ENCODE measurements at regions not wholly inside any gene's neighbourhood (a gene's known extent, or its start where the extent isn't known, plus 50 kb on each side); places are given as distances from the start of the nearest gene placed in this dataset.

DNA sequence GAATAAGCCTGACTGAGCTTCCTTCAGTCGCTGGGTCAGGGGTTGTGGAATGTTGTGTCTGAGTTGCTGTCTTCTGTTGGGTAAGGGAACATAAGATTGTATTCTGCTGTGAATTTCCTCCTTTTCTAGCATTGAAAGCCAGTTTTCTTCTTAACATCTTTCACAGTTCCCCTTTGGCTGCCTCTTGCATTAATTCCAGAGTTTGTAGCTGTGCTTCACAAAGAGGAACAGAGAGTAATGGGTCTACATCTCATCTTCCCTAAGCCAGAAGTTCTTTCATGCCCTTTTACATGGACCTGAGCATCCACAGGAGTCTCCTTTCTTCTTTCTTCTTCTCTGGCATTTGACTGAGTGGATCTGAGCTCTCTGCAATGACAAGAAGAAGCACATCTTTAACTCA is 686.8 kb downstream of the KCTD16 start:
- TF ChIP-seq, protein P1, sequence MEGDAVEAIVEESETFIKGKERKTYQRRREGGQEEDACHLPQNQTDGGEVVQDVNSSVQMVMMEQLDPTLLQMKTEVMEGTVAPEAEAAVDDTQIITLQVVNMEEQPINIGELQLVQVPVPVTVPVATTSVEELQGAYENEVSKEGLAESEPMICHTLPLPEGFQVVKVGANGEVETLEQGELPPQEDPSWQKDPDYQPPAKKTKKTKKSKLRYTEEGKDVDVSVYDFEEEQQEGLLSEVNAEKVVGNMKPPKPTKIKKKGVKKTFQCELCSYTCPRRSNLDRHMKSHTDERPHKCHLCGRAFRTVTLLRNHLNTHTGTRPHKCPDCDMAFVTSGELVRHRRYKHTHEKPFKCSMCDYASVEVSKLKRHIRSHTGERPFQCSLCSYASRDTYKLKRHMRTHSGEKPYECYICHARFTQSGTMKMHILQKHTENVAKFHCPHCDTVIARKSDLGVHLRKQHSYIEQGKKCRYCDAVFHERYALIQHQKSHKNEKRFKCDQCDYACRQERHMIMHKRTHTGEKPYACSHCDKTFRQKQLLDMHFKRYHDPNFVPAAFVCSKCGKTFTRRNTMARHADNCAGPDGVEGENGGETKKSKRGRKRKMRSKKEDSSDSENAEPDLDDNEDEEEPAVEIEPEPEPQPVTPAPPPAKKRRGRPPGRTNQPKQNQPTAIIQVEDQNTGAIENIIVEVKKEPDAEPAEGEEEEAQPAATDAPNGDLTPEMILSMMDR (IDR thresholded peaks at IDR 0.05; ENCODE audit: low read depth, low read length, missing control alignments) = no peak
- H3K4me3 ChIP-seq (replicated peaks; ENCODE audit: low read depth, low read length) = no peak overlapping the region
- DNase-seq (ENCODE audit: extremely low read depth, low read depth) = no peak

DNA sequence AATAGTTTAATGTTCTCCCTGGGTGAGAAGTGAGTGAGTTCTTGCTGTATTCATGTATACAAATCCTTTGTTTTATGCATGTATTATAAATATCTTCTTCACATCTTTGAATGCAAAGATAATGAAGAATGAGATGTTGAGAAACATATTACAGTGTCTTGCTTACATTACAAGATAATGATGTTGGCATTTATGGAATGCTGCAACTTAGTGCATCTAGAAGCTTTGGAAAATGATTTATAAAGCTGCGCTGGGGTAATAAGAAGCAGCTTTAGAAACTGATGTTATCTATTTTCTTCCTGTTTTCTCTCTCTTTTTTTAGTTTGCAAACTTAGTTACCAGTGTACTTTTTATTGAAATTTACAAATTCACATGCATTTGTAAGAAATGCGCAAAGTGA is 673.4 kb downstream of the KCTD16 start:
- H3K4me3 ChIP-seq (replicated peaks; ENCODE audit: low read depth, low read length) = no peak overlapping the region
- TF ChIP-seq, protein P1 (IDR thresholded peaks at IDR 0.05; ENCODE audit: low read depth, low read length, missing control alignments) = no peak
- DNase-seq (ENCODE audit: extremely low read depth, low read depth) = no peak

DNA sequence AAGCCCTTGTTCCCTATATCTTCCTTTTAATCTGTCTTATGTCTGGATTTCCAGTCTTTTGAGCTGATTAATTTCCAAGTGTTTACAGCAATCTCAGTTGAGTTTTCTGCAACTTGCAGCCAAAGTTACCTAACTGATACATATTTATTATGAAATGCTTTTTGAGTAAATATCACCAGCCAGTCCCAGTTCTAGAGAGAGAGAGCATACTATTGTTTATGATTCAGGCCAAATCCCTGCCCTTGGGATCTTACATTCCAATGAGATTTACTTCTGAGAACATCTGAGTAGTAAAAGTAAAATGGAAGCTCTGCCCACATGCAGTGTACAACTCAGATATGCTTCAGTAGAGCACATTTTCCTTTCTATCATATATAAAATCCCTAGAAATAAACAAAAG is 661.7 kb downstream of the KCTD16 start:
- TF ChIP-seq, protein P1 (IDR thresholded peaks at IDR 0.05; ENCODE audit: low read depth, low read length, missing control alignments) = no peak
- no peak for DNase-seq (ENCODE audit: extremely low read depth, low read depth)
- H3K4me3 ChIP-seq (replicated peaks; ENCODE audit: low read depth, low read length) = no peak overlapping the region

DNA sequence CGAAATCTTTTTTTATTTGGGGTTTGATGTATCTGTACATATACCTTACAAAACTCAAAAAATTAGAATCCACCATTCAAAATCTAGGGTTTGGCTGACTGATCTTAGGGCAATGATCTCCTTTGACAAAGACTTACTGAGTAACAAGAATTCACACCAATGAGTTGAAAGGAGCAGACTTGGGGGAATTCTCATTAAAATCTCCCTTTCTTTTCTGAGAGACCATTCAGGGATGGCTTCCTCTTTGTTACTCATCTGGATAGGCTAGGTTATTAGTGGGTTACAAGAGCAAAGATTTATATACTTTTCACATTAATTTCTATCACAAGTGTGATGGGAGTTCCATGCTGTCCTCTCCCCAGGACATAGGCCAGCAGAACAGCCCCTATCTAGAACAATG is 661.0 kb downstream of the KCTD16 start:
- DNase-seq (ENCODE audit: extremely low read depth, low read depth) = no peak
- H3K4me3 ChIP-seq (replicated peaks; ENCODE audit: low read depth, low read length) = no peak overlapping the region
- TF ChIP-seq, protein P1 (IDR thresholded peaks at IDR 0.05; ENCODE audit: low read depth, low read length, missing control alignments) = no peak

DNA sequence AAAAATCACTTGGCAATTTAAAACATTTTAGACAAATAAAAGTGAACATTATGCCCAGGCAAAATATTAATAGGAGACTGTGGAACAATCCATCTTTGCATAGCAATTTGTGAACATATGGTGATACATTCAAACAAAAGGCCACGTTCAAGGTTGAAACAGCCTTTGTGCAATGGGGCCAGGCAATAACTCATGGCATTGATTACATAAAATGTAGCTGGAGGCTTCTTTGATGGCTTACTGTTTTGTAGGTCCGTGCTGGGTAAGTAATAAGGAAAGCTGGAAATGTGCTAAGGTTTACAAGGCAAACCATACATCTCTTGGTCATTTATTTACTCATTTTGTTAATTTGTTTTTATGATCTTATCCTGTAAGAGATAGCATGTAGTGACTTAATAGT is 651.8 kb downstream of the KCTD16 start:
- TF ChIP-seq, protein P1 (IDR thresholded peaks at IDR 0.05; ENCODE audit: low read depth, low read length, missing control alignments) = no peak
- DNase-seq (ENCODE audit: extremely low read depth, low read depth) = no peak
- no peak overlapping the region for H3K4me3 ChIP-seq (replicated peaks; ENCODE audit: low read depth, low read length)

DNA sequence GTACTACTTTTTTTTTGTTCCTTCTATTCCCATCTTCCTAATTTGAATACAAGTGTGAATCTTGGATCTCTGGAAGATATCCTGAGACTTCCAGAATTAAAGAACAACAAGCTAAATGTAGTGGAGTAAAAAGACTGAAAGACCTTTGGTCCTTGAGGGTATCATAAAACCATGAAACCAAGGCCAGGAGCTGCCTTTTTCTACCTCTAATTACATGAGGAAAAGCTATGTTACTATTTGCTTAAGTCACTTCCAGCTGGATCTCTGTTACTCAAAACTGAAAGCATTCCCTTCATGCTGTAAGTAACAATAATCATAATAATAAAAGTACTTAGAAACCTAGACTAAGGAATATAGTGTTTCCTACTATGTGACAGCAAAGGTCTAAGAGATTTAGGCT is 649.6 kb downstream of the KCTD16 start:
- DNase-seq (ENCODE audit: extremely low read depth, low read depth) = no peak
- TF ChIP-seq, protein P1 (IDR thresholded peaks at IDR 0.05; ENCODE audit: low read depth, low read length, missing control alignments) = no peak

DNA sequence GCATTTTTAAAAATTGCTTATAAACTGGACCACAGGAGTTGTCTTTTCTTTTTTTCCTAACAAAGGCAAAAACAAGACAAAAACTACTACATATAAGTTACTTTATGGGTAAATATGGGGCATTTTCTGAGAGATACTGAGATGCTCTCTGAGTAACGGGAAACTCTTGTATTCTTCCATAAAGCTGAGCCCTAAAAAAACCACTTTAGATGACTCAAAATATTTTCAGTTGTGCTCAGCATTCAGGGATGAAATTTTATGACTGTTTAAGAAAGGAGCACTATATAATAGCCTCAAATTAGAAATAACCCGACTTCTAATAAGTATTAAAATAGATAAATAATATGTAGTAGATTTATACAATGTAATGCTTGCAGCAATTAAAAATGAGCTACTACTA is 644.5 kb downstream of the KCTD16 start:
- TF ChIP-seq, protein P1 (IDR thresholded peaks at IDR 0.05; ENCODE audit: low read depth, low read length, missing control alignments) = no peak
- DNase-seq (ENCODE audit: extremely low read depth, low read depth) = no peak
- no peak overlapping the region for H3K4me3 ChIP-seq (replicated peaks; ENCODE audit: low read depth, low read length)

More for the DNA sequence above, 649.6 kb downstream of the KCTD16 start:
- no peak overlapping the region for H3K4me3 ChIP-seq (replicated peaks; ENCODE audit: low read depth, low read length)

All from HFF-Myc (cell line).